A204.1 (cell line): ENCODE measurements at regions not wholly inside any gene's neighbourhood (a gene's known extent, or its start where the extent isn't known, plus 50 kb on each side); places are given as distances from the start of the nearest gene placed in this dataset.

Experiments
- FAIRE-seq: peaks from 2 replicates; lab custom pipeline; 2012; peaks lifted over from hg19 to GRCh38; lab: Jason Lieb, UNC

DNA sequence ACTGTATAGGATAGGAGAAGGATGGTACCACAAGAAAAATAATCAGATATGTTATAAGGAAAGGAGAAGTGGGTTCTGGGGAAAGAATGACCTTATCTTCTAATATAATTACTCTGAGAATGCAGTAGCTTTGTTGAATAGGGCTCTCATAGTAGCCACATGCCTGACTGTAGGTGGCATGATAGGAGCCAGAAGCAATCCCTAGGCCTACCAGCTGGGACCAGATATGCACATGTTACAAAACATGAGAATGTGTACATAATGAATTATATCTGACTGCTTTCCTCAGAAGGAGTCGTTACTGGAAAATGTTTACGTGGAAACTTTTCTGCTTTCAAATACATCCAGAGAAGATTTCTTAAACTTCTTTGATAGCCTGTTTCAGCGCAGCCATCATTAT lies 53.2 kb upstream of the FAM3C start:
- no peak for FAIRE-seq

DNA sequence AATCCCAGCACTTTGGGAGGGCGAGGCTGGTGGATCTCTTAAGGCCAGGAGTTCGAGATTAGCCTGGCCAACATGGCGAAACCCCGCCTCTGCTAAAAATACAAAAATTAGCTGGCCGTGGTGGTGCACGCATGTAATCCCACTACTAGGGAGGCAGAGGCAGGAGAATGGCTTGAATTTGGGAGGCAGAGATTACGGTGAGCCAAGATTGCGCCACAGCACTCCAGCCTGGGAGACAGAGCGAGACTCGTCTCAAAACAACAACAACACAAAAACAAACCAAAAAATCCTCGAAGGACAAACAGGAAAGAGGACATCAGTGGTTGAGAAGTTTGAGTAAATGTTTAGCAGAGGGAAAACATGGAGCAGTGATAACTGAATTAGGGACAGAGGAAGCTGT lies 52.3 kb upstream of the FAM3C start:
- FAIRE-seq = no peak

DNA sequence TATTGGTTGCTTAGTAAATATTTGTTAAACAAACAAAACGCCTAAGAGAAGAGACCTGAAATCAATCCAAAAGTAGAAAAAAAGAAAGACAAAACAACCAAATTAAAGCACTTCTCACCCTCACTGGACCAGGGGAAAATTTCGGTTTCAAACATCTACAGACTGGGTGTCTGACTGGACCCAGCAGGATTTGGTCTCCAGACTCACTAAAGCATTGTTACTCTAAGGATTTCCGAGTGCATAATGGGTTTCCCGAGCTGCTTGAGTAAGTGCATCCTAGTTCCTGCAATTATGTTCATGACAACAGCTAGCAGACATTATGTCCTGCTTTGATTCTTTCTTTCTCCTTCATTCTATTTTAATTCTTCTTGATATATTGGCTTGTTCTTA lies 51.8 kb upstream of the FAM3C start:
- no peak for FAIRE-seq

DNA sequence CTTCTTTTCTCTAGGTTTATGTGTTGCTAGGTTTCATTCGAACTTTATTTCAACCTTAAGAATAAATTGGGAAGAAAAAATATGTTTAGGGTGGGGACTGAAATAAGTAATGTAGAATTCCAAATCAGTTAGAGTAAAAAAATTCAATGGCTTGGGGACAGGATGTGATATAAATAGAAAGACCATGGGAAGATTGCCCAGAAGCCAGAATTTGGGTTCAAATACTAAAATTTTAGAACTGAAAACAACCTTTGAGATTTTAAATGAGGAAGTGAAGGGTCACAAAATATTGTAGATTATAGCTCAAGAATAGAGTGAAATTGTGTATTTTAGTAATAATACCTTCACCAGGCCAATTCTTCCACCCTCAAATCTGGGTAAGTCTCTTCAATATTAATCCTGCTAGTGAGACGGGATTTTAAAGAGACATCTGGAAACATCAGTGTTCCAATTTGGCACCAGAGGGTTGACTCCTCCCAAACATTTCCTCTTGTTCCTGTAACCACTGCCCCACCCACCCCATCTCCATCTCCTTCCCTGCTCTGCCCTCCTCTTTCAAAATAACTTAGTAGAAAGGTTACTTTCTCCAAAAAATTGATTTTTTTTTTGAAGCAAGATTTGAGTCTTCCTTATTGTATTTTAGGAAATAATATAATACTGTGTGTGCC lies 51.3 kb upstream of the FAM3C start:
- FAIRE-seq = no peak

DNA sequence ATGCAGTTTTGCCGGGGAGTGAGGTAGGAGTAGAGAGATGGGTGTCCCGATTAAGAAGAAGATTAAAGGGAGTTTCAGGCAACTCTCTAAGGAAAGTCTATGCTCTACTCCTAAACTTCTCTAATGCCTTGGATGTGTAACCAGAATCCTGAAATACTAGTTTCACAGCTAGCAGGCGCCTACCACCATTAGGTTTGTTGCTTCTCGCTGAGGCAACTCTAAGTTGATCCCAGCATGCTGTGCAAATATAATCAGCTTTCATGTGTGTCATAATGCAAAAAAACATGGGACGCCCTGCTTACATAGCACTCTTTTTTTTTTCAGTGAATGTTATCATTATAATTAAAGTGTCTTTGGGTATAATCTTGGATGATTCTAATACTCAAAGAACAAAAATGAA lies 50.4 kb upstream of the FAM3C start:
- no peak for FAIRE-seq
